Suprapubic skin (tissue), 4 donors: ENCODE measurements at regions not wholly inside any gene's neighbourhood (a gene's known extent, or its start where the extent isn't known, plus 50 kb on each side); places are given as distances from the start of the nearest gene placed in this dataset.
A peak's percentile ranks its signal among the peaks of the same experiment; 100 is the strongest.

ENCODE experiments used
- DNase-seq, 2 donors: peaks; one replicate each; pipeline ENCODE4 v3.0.0-alpha.2; 2019; ENCODE audit warnings: low spot score in 2 of 2
- H3K27ac ChIP-seq: fragments of 200-600 bp; sonication (generic); one replicate; pipeline ENCODE4 v1.5.1; 2019
- H3K27me3 ChIP-seq: fragments of 200-600 bp; sonication (generic); one replicate; pipeline ENCODE4 v1.5.1; 2019
- H3K36me3 ChIP-seq: fragments of 200-600 bp; sonication (generic); one replicate; pipeline ENCODE4 v1.5.1; 2019
- H3K4me1 ChIP-seq: fragments of 200-600 bp; sonication (generic); one replicate; pipeline ENCODE4 v1.5.1; 2019
- H3K4me3 ChIP-seq: fragments of 200-600 bp; sonication (generic); one replicate; pipeline ENCODE4 v1.5.1; 2019; ENCODE audit warnings: mild to moderate bottlenecking
- H3K9me3 ChIP-seq: fragments of 200-600 bp; sonication (generic); one replicate; pipeline ENCODE4 v1.5.1; 2019
- EP300 ChIP-seq: sonication (generic); formaldehyde crosslinking; IDR thresholded peaks from one replicate; pipeline ENCODE4 v1.6.1; 2017; ENCODE audit warnings: antibody characterized with exemption
- POLR2A ChIP-seq, 2 donors: fragments of 450-650 bp; IDR thresholded peaks; one replicate each; pipeline ENCODE4 v1.6.1; 2017; ENCODE audit warnings: antibody characterized with exemption in 2 of 2, mild to moderate bottlenecking in 2 of 2, moderate library complexity in 2 of 2
- POLR2AphosphoS5 ChIP-seq, 3 donors: sonication (generic); formaldehyde crosslinking; IDR thresholded peaks; one replicate each; pipeline ENCODE4 v1.6.1; 2017; ENCODE audit warnings: antibody characterized with exemption in 3 of 3
- WGBS: methylation state at CpG from one replicate; pipeline ENCODE4 v1.1.5; 2018; 5-methylcytosine and 5-hydroxymethylcytosine counted together
- TF ChIP-seq, protein P1 (sequence below), 2 donors: fragments of 200-600 bp in 1 of 2; fragments of 450-650 bp in 1 of 2; sonication (generic) in 1 of 2; IDR thresholded peaks; one replicate each; pipeline ENCODE4 v1.5.1; 2016 to 2019; ENCODE audit warnings: antibody characterized with exemption in 2 of 2, mild to moderate bottlenecking in 1 of 2, moderate library complexity in 1 of 2

DNA sequence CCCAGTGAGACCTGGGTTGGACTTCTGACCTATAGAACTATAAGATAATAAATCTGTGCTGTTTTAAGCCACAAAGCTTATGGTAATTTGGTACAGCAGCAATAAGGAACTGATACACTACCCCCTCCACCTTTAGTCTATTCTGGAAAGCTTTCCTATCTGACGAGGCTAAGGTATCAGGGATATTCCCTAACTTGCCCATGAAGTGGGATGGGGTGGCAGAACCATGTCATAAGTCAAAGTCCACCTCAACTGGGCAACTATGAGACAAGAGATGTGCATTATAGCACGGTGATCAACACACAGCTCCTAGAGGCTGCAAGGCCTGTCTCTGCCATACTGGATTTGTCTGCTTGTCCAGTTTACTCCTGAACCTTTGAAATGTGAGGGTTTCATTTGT, 146.8 kb upstream of the RAD23B start:
- 94% methylated on average over 2 of the region's 2 CpGs for WGBS

DNA sequence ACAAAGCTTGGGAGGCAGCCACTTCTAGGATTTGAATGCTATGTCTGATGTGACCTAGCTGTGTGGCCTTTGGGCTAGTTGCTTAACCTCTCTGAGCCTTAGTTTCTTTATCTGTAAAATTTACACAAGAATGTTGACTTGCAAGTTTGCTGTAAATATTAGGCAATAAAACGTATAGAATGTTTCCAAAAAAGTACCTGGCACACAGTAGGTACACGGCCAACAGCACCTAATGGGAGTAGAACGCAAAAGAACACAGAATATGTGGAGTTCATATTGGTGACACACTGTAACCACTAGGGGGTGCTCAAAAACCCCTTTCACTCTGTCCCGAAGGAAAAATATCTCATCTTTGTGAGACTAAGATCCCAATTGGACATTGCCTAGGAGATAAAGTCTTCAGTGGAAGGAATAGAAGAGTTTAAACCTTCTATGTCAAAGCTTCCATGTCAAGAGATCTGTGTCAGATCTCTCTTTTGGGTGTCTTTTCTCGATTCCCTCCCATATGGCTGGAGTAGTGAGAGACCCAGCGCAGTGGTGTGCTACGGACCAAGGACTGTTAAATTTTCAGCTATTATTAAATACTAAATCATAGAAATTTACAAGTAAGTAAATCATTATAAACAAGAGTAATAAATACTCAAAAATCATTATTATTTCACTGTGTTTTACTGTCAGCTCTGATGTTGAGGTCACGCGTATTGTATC, 145.4 kb upstream of the RAD23B start:
- H3K9me3 ChIP-seq: no peaks in the 10 kb centered on the region
- DNase-seq: no peak
- H3K27me3 ChIP-seq: no peaks in the 10 kb centered on the region
- H3K4me3 ChIP-seq: no peak overlapping the region
- no peak for TF ChIP-seq POLR2AphosphoS5 (IDR thresholded peaks at IDR 0.05)
- TF ChIP-seq, protein P1, sequence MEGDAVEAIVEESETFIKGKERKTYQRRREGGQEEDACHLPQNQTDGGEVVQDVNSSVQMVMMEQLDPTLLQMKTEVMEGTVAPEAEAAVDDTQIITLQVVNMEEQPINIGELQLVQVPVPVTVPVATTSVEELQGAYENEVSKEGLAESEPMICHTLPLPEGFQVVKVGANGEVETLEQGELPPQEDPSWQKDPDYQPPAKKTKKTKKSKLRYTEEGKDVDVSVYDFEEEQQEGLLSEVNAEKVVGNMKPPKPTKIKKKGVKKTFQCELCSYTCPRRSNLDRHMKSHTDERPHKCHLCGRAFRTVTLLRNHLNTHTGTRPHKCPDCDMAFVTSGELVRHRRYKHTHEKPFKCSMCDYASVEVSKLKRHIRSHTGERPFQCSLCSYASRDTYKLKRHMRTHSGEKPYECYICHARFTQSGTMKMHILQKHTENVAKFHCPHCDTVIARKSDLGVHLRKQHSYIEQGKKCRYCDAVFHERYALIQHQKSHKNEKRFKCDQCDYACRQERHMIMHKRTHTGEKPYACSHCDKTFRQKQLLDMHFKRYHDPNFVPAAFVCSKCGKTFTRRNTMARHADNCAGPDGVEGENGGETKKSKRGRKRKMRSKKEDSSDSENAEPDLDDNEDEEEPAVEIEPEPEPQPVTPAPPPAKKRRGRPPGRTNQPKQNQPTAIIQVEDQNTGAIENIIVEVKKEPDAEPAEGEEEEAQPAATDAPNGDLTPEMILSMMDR (IDR thresholded peaks at IDR 0.05): peak; percentile 22 to 49
- H3K36me3 ChIP-seq: no peaks in the 10 kb centered on the region
- WGBS: 71% methylated on average over 9 of the region's 9 CpGs
- no peak overlapping the region for H3K27ac ChIP-seq
- H3K4me1 ChIP-seq: peaks cover 6% of the 10 kb centered on the region

More for the DNA sequence above, 146.8 kb upstream of the RAD23B start:
- no peak for TF ChIP-seq POLR2A (IDR thresholded peaks at IDR 0.05)
- TF ChIP-seq, protein P1 (IDR thresholded peaks at IDR 0.05): no peak
- TF ChIP-seq EP300: no peak
- Histone ChIP-seq H3K27ac (no peak overlapping the region), H3K4me1 (peaks cover 3% of the 10 kb centered on the region), H3K36me3 (no peaks in the 10 kb centered on the region), H3K4me3 (no peak overlapping the region), H3K27me3 (no peaks in the 10 kb centered on the region), H3K9me3 (no peaks in the 10 kb centered on the region)
- no peak for DNase-seq

- WGBS: 43% methylated on average over 4 of the region's 5 CpGs
- TF ChIP-seq, protein P1 (IDR thresholded peaks at IDR 0.05): no peak
- TF ChIP-seq POLR2A (IDR thresholded peaks at IDR 0.05) (no peak), EP300 (no peak), POLR2AphosphoS5 (IDR thresholded peaks at IDR 0.05) (no peak)
- peaks cover 12% of the 10 kb centered on the region for H3K4me1 ChIP-seq
- H3K36me3 ChIP-seq: no peaks in the 10 kb centered on the region
- no peak for DNase-seq
- H3K27me3 ChIP-seq: no peaks in the 10 kb centered on the region
- H3K9me3 ChIP-seq: no peaks in the 10 kb centered on the region
- H3K27ac ChIP-seq: no peak overlapping the region
- no peak overlapping the region for H3K4me3 ChIP-seq
Measured at GRCh38 chr9:107138261-107138992, 144.7 kb upstream of the RAD23B start.

DNA sequence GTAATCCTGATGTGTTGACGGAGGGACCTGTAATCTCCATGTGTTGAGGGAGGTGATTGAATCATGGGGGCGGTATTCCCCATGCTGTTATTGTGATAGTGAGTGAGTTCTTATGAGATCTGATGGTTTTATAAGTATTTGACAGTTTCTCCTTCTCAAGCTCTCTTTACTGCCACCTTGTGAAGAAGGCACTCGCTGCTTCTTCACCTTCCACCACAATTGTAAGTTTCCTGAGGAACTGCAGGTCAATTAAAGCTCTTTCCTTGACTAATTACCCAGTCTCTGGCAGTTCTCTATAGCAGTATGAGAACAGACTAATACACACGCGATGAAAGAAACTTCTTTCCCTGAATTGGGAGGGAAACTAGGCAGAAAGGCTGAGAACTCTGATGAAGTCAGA, 141.1 kb upstream of the RAD23B start:
- Histone ChIP-seq H3K27ac (no peak overlapping the region), H3K4me1 (peaks cover 12% of the 10 kb centered on the region), H3K4me3 (no peak overlapping the region), H3K27me3 (no peaks in the 10 kb centered on the region), H3K9me3 (no peaks in the 10 kb centered on the region), H3K36me3 (no peaks in the 10 kb centered on the region)
- no peak for DNase-seq
- 86% methylated on average over 5 of the region's 5 CpGs for WGBS
- TF ChIP-seq POLR2A (IDR thresholded peaks at IDR 0.05): no peak

DNA sequence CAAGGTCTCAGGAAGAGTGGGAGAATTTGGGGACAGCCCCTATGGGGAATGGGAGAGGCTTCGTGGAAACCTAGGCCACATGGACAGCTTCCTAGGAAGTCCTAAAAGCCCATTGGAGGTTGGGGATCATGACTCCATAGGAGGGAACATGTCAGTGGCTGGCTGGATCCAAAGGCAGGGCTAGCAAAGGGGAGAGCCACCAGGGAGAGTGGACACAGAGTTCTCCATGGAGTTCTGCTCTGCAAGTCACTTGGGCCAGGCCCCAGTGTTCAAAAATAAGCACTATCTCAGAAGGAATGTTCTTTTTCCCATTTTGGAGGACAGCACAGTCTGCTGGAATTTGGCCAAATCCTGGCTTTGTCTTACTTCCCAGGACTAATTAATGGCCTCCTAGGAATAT, 140.6 kb upstream of the RAD23B start:
- Histone ChIP-seq H3K27ac (no peak overlapping the region), H3K9me3 (no peaks in the 10 kb centered on the region), H3K4me1 (peaks cover 12% of the 10 kb centered on the region), H3K36me3 (no peaks in the 10 kb centered on the region), H3K27me3 (no peaks in the 10 kb centered on the region), H3K4me3 (no peak overlapping the region)
- TF ChIP-seq, protein P1 (IDR thresholded peaks at IDR 0.05): no peak
- TF ChIP-seq POLR2A (IDR thresholded peaks at IDR 0.05): no peak
- no peak for DNase-seq
- 88% methylated on average over 1 of the region's 1 CpG for WGBS
